Body of pancreas (tissue), 4 donors: ENCODE measurements at regions not wholly inside any gene's neighbourhood (a gene's known extent, or its start where the extent isn't known, plus 50 kb on each side); places are given as distances from the start of the nearest gene placed in this dataset.

Experiments
- ATAC-seq: fragments of 150-250 bp; one replicate; pipeline ENCODE4 v1.9.1; 2016
- DNase-seq, 4 donors: peaks; one replicate each; pipeline ENCODE4 v3.0.0-alpha.2; 2019
- H3K27ac ChIP-seq, 4 donors: fragments of 200-600 bp; sonication (generic); 1 replicate in 3 of 4; 2 replicates in 1 of 4; pipeline versions ENCODE4 v1.5.1 to v1.6.1; 2016 to 2019; ENCODE audit warnings: mild to moderate bottlenecking in 1 of 4, mixed read lengths in 1 of 4, moderate library complexity in 1 of 4
- H3K27me3 ChIP-seq, 2 donors: fragments of 200-600 bp; sonication (generic); one replicate each; pipeline ENCODE4 v1.6.0; 2016; ENCODE audit warnings: mild to moderate bottlenecking in 1 of 2
- H3K36me3 ChIP-seq, 2 donors: fragments of 200-600 bp; sonication (generic); replicated peaks in 1 of 2; 2 replicates each; pipeline ENCODE4 v1.5.1; 2016; ENCODE audit warnings: low read depth in 2 of 2; ENCODE audit not compliant: insufficient read depth in 1 of 2
- H3K4me1 ChIP-seq: fragments of 200-600 bp; sonication (generic); one replicate; pipeline ENCODE4 v1.6.0; 2016
- H3K4me3 ChIP-seq, 2 donors: fragments of 200-600 bp; sonication (generic); 1 replicate in 1 of 2; 2 replicates in 1 of 2; pipeline ENCODE4 v1.5.1; 2016 to 2019
- H3K9me3 ChIP-seq, 3 donors: fragments of 200-600 bp; sonication (generic); 1 replicate in 2 of 3; 2 replicates in 1 of 3; pipeline ENCODE4 v1.5.1; 2016
- CTCF ChIP-seq, 7 experiments: fragments of 450-650 bp in 4 of 7; fragments of 200-600 bp in 3 of 7; sonication (generic) in 3 of 7; IDR thresholded peaks; one replicate each; pipeline ENCODE4 v1.5.1; 2016 to 2019; ENCODE audit warnings: antibody characterized with exemption in 7 of 7
- POLR2A ChIP-seq, 3 donors: fragments of 450-650 bp; IDR thresholded peaks; one replicate each; pipeline ENCODE4 v1.6.1; 2016; ENCODE audit warnings: antibody characterized with exemption in 3 of 3, mild to moderate bottlenecking in 2 of 3
- WGBS, 2 donors: methylation state at CpG; one replicate each; pipeline ENCODE4 v1.1.5; 2017; 5-methylcytosine and 5-hydroxymethylcytosine counted together
- intact Hi-C: fragments of 100-400 bp; cut with DNase I; formaldehyde crosslinking; loops from one replicate; pipeline ENCODE4 v1.15.1; 2023

- no peaks in the 10 kb centered on the region for H3K4me1 ChIP-seq
- no peaks in the 10 kb centered on the region for H3K27me3 ChIP-seq
- intact Hi-C loops: no loop called here
- ATAC-seq (no peak), DNase-seq (no peak)
- WGBS, 2 donors: 90 to 93% methylated on average over 7 of the region's 7 CpGs
- peaks cover 5 to 7% of the 10 kb centered on the region in 2 donors for H3K36me3 ChIP-seq
- no peak for TF ChIP-seq POLR2A (IDR thresholded peaks at IDR 0.05)
- TF ChIP-seq CTCF (IDR thresholded peaks at IDR 0.05): no peak
- no peak overlapping the region for H3K4me3 ChIP-seq
- no peak overlapping the region for H3K27ac ChIP-seq
- H3K9me3 ChIP-seq: peaks cover 0 to 70% (median 11%) of the 10 kb centered on the region in 3 donors
Observed at GRCh38 chr16:31754998-31755615, 118.5 kb upstream of the ZNF267 start.

DNA sequence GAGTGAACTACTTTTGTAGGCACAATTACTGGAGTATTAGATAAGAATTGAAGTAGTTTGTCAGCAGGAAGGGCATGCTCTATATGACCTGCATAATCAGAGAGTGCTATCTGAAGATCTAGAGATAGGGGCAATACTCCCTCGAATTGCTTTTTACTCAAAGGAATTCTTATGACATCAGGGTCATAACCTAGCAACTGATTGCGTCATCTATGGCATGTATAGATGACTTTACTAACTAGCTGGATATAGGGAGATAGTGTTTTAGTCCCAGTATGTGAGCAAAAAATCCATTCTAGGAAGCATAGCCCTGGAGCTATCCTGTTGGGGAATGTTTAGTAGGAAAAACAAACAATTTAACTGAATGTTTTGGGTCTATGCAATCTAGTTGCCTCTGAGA is 109.5 kb upstream of the ZNF267 start:
- intact Hi-C loops: no loop called here

DNA sequence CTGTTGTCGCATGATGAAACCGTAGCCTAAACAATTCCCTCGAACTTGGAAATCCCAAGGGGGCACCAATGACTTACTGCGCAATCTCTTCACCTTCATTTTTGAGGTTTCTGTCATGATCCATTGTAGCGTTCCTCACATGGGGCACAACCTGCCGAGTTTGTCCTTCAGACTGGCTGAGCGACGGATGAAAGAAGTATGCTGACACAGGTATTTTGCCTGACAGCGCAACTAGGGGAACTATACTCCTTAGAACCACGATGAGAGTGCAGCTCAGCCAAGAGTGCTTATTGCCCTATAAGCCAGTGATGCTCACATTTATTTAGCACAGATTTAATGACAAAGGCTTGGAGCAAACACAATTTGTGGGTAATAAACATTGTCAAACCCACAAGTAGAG is 106.3 kb upstream of the ZNF267 start:
- no peak overlapping the region for H3K27ac ChIP-seq
- DNase-seq: no peak
- 96 to 97% methylated on average over 10 of the region's 10 CpGs for WGBS, 2 donors
- intact Hi-C loops: no loop called here
- H3K36me3 ChIP-seq: no peaks in the 10 kb centered on the region
- no peaks in the 10 kb centered on the region for H3K4me1 ChIP-seq
- no peak for ATAC-seq
- TF ChIP-seq CTCF (IDR thresholded peaks at IDR 0.05) (no peak), POLR2A (IDR thresholded peaks at IDR 0.05) (no peak)
- no peak overlapping the region for H3K4me3 ChIP-seq
- H3K9me3 ChIP-seq: peaks cover 0 to 77% (median 9%) of the 10 kb centered on the region in 3 donors
- H3K27me3 ChIP-seq: no peaks in the 10 kb centered on the region

More for the DNA sequence above, 109.5 kb upstream of the ZNF267 start:
- whole genome bisulfite sequencing, 2 donors: 95 to 98% methylated on average over 2 of the region's 2 CpGs
- no peak overlapping the region for H3K27ac ChIP-seq
- no peaks in the 10 kb centered on the region for H3K4me1 ChIP-seq
- H3K4me3 ChIP-seq: no peak overlapping the region
- H3K9me3 ChIP-seq: peaks cover 0 to 69% (median 0%) of the 10 kb centered on the region in 3 donors
- no peaks in the 10 kb centered on the region for H3K27me3 ChIP-seq
- ATAC-seq (no peak), DNase-seq (no peak)
- TF ChIP-seq CTCF (IDR thresholded peaks at IDR 0.05) (no peak), POLR2A (IDR thresholded peaks at IDR 0.05) (no peak)
- H3K36me3 ChIP-seq: no peaks in the 10 kb centered on the region

DNA sequence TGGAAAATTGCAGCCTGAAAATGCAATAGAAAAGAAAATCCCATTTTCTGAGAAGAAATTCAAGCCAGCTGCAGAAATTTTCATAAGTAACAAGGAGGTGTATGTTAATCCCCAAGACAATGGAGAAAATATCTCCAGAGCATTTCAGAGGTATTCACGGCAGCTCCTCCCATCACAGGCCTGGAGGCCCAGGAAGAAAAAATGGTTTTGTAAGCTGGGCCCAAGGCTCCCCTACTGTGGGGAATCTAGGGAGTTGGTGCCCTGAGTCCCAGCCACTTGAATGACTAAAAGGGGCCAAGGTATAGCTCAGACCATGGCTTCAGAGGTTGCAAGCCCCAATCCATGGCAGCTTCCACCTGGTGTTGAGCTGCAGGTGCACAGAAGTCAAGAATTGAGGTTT is 93.3 kb upstream of the ZNF267 start:
- no peaks in the 10 kb centered on the region for H3K36me3 ChIP-seq
- no peaks in the 10 kb centered on the region for H3K27me3 ChIP-seq
- H3K27ac ChIP-seq: no peak overlapping the region
- ATAC-seq: no peak
- 89 to 91% methylated on average over 1 of the region's 1 CpG for WGBS, 2 donors
- H3K9me3 ChIP-seq: peaks cover 0 to 50% (median 3%) of the 10 kb centered on the region in 3 donors
- H3K4me3 ChIP-seq: no peak overlapping the region
- intact Hi-C loops: no loop called here
- H3K4me1 ChIP-seq: no peaks in the 10 kb centered on the region
- no peak for TF ChIP-seq CTCF (IDR thresholded peaks at IDR 0.05)
- TF ChIP-seq POLR2A (IDR thresholded peaks at IDR 0.05): no peak
- DNase-seq: no peak

- Histone ChIP-seq H3K4me1 (no peaks in the 10 kb centered on the region), H3K4me3 (no peak overlapping the region), H3K36me3 (no peaks in the 10 kb centered on the region), H3K27me3 (no peaks in the 10 kb centered on the region), H3K9me3 (peaks cover 0 to 51% (median 0%) of the 10 kb centered on the region in 3 donors), H3K27ac (no peak overlapping the region)
- no peak for DNase-seq
- TF ChIP-seq CTCF (IDR thresholded peaks at IDR 0.05) (no peak), POLR2A (IDR thresholded peaks at IDR 0.05) (no peak)
- WGBS, 2 donors: 49 to 61% methylated on average over 2 of the region's 2 CpGs
- intact Hi-C loops: no loop called here
- no peak for ATAC-seq
Observed at GRCh38 chr16:31785126-31785525, 88.5 kb upstream of the ZNF267 start.
